AG10803 (cell line): ENCODE measurements at regions not wholly inside any gene's neighbourhood (a gene's known extent, or its start where the extent isn't known, plus 50 kb on each side); places are given as distances from the start of the nearest gene placed in this dataset.

Source experiments
- DNase-seq: peaks from one replicate; pipeline ENCODE4 v3.0.0; 2010; ENCODE audit warnings: low read depth
- H3K4me3 ChIP-seq: 2 replicates; pipeline ENCODE4 v1.5.1; 2011; ENCODE audit warnings: mild to moderate bottlenecking, low read length, control low read depth
- CTCF ChIP-seq: conservative IDR thresholded peaks from 2 replicates; pipeline ENCODE4 v1.5.1; 2011; ENCODE audit warnings: mild to moderate bottlenecking, low read length, control low read depth, inconsistent platforms

GRCh38 chr10:4685904-4686643 lies 139.9 kb upstream of the AKR1E2 start:
- no peak overlapping the region for H3K4me3 ChIP-seq
- TF ChIP-seq CTCF = no peak
- no peak for DNase-seq

GRCh38 chr10:4685491-4685890 lies 140.5 kb upstream of the AKR1E2 start:
- TF ChIP-seq CTCF = no peak
- no peak overlapping the region for H3K4me3 ChIP-seq

GRCh38 chr10:4684434-4684833 lies 141.6 kb upstream of the AKR1E2 start:
- peak; percentile 31 for DNase-seq
- no peak for TF ChIP-seq CTCF
- no peak overlapping the region for H3K4me3 ChIP-seq

More at GRCh38 chr10:4685491-4685890, 140.5 kb upstream of the AKR1E2 start:
- DNase-seq = no peak

- no peak for TF ChIP-seq CTCF
- no peak for DNase-seq
- no peak overlapping the region for H3K4me3 ChIP-seq
Observed at GRCh38 chr10:4683838-4684237, 142.2 kb upstream of the AKR1E2 start.

GRCh38 chr10:4683137-4683536 lies 142.9 kb upstream of the AKR1E2 start:
- H3K4me3 ChIP-seq = no peak overlapping the region
- DNase-seq = no peak
- no peak for TF ChIP-seq CTCF

GRCh38 chr10:4678951-4679671 lies 146.9 kb upstream of the AKR1E2 start:
- DNase-seq = no peak
- no peak for TF ChIP-seq CTCF
- no peak overlapping the region for H3K4me3 ChIP-seq
